Loucy (cell line): ENCODE measurements at regions not wholly inside any gene's neighbourhood (a gene's known extent, or its start where the extent isn't known, plus 50 kb on each side); places are given as distances from the start of the nearest gene placed in this dataset.

Experiments used
- EZH2phosphoT487 ChIP-seq: fragments of 200-600 bp; IDR thresholded peaks from 2 replicates; pipeline ENCODE4 v1.6.1; 2018; ENCODE audit warnings: antibody characterized with exemption, mild to moderate bottlenecking, moderate library complexity, borderline replicate concordance
- TF ChIP-seq, protein P1 (sequence below): fragments of 200-600 bp; sonication (generic); conservative IDR thresholded peaks from 2 replicates; pipeline ENCODE4 v1.5.1; 2014; ENCODE audit warnings: mild to moderate bottlenecking, antibody characterized with exemption, low read length

DNA sequence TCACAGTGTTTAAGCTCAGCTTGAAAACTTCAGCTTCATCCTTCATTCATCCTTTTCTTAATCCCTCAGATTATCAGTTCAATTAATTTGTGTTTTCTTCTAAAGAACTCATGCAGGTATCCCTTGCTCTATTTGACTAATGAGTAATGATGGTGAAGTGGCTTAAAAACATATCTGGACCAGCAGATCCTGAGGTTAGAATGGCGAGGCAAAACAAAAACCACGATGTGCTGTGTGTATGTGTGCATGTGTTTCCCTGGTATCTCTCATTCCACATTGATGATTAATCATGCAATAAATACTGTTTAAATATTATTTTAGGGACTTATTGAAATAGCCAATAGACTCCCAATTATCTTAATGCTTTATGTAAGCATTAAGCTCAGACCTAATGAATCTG is 437.0 kb downstream of the DYNC2H1 start:
- TF ChIP-seq, protein P1, sequence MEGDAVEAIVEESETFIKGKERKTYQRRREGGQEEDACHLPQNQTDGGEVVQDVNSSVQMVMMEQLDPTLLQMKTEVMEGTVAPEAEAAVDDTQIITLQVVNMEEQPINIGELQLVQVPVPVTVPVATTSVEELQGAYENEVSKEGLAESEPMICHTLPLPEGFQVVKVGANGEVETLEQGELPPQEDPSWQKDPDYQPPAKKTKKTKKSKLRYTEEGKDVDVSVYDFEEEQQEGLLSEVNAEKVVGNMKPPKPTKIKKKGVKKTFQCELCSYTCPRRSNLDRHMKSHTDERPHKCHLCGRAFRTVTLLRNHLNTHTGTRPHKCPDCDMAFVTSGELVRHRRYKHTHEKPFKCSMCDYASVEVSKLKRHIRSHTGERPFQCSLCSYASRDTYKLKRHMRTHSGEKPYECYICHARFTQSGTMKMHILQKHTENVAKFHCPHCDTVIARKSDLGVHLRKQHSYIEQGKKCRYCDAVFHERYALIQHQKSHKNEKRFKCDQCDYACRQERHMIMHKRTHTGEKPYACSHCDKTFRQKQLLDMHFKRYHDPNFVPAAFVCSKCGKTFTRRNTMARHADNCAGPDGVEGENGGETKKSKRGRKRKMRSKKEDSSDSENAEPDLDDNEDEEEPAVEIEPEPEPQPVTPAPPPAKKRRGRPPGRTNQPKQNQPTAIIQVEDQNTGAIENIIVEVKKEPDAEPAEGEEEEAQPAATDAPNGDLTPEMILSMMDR: no peak
- no peak for TF ChIP-seq EZH2phosphoT487
